ENCODE measurements at regions not wholly inside any gene's neighbourhood (a gene's known extent, or its start where the extent isn't known, plus 50 kb on each side); places are given as distances from the start of the nearest gene placed in this dataset.

DNA sequence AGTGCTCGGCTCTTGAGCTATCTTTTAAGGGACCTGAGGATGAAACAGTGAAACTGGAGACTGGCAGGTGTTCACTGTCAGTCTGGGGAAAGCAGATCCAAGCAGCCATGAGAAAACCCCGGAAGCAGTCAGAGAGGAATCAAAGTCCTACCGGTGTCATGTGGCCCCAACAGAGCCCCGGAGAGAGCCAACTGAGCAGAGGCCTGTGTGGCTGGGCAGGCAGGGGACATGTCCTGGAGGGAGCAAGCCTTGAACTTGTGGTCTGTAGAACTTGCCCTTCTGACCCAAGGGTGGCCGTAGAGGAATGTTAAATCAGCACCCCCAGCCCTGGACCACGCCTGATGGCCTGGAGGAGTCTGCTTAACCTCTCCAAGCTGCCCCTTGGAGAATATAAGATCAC is 113.7 kb upstream of the ZNF507 start:
- TF ChIP-seq, protein P1, sequence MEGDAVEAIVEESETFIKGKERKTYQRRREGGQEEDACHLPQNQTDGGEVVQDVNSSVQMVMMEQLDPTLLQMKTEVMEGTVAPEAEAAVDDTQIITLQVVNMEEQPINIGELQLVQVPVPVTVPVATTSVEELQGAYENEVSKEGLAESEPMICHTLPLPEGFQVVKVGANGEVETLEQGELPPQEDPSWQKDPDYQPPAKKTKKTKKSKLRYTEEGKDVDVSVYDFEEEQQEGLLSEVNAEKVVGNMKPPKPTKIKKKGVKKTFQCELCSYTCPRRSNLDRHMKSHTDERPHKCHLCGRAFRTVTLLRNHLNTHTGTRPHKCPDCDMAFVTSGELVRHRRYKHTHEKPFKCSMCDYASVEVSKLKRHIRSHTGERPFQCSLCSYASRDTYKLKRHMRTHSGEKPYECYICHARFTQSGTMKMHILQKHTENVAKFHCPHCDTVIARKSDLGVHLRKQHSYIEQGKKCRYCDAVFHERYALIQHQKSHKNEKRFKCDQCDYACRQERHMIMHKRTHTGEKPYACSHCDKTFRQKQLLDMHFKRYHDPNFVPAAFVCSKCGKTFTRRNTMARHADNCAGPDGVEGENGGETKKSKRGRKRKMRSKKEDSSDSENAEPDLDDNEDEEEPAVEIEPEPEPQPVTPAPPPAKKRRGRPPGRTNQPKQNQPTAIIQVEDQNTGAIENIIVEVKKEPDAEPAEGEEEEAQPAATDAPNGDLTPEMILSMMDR (IDR thresholded peaks at IDR 0.05; ENCODE audit: insufficient read depth, low read depth, low read length): no peak
- no peak overlapping the region for H3K4me3 ChIP-seq (ENCODE audit: low read depth, low read length)
- no peak for DNase-seq (ENCODE audit: low read depth)

DNA sequence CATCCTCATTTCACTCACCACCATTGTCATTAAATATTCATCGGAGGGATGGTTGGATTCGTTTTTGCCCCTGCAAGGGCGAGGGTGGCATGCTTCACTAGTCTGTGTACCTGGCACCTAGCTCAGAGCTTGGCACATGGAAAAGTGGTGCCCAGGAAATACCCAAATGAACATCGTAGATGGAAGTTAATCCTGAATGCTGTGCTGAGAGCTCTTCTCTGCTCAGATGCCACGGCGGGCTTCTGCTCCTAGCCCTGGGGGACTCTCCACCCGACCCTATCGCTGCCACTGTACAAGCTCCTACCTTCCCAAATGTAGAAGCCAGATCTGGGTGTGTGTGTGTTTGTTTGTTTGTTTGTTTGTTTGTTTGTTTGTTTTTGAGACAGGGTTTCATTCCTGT is 113.0 kb upstream of the ZNF507 start:
- H3K4me3 ChIP-seq (ENCODE audit: low read depth, low read length): no peak overlapping the region
- TF ChIP-seq, protein P1 (IDR thresholded peaks at IDR 0.05; ENCODE audit: insufficient read depth, low read depth, low read length): no peak
- no peak for DNase-seq (ENCODE audit: low read depth)

DNA sequence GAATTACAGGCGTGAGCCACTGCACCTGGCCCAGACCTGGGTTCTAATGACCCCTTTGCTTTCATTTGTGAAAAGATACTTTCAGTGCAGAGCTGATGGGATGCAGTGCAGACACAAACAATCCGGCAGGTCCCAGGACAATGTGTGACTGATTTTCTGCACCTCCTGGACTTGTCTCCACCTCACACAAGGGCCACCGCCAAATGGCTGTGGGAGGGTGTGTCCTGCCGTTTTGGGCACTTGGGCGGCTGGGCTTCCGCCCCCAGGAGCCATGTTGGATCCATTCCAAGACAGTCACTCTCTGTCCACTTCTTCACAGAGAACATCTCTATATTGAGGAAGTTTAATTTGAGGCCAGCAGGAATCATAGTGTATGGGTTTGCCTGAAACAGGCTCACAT is 112.3 kb upstream of the ZNF507 start:
- no peak for DNase-seq (ENCODE audit: low read depth)
- TF ChIP-seq, protein P1 (IDR thresholded peaks at IDR 0.05; ENCODE audit: insufficient read depth, low read depth, low read length): no peak

DNA sequence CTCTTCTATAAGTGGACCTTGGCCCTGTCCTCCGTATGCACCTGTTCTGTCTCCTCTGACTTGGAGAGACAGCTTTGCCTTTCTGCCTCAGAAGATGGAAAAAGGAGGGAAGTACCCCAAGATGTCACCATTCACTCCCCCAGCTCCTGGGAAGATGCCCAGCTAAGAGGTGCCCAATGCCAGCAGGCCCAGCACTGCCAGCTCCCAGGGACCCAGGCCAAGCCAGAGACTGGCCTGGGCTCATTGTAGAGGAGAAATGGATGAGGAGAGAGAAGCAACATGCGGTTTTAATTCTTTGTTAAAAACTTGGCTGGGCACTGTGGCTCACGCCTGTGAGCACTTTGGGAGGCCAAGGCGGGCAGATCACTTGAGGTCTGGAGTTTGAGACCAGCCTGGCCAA is 111.5 kb upstream of the ZNF507 start:
- no peak overlapping the region for H3K4me3 ChIP-seq (ENCODE audit: low read depth, low read length)
- DNase-seq (ENCODE audit: low read depth): no peak
- TF ChIP-seq, protein P1 (IDR thresholded peaks at IDR 0.05; ENCODE audit: insufficient read depth, low read depth, low read length): no peak

More for the DNA sequence above, 112.3 kb upstream of the ZNF507 start:
- H3K4me3 ChIP-seq (ENCODE audit: low read depth, low read length): no peak overlapping the region

DNA sequence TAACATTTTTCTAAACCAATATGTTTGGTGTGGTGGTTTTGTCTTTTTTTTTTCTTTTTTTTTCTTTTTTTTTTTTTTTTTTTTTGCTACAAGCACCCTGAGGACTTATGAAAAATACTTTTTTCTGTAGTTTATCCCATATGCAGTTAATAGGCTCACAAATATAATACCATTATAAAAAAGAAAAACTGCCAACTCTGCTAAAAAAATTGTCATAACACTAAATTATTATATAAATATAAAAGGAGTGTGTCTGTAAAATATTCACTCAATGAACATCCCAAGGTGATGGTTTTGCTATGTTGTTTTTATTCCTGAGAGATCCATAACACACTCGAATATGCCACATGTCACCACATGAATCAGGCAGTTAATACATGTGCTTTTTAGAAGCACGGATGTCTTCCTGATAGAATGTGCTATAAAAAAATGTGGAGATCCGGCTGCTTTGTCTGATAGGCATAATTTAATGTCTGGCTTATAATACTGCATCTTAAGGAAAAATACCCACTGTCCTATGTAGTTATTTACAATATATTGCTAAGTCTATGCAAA is 110.7 kb upstream of the ZNF507 start:
- TF ChIP-seq, protein P1 (IDR thresholded peaks at IDR 0.05; ENCODE audit: insufficient read depth, low read depth, low read length): no peak
- no peak for DNase-seq (ENCODE audit: low read depth)
- H3K4me3 ChIP-seq (ENCODE audit: low read depth, low read length): no peak overlapping the region

DNA sequence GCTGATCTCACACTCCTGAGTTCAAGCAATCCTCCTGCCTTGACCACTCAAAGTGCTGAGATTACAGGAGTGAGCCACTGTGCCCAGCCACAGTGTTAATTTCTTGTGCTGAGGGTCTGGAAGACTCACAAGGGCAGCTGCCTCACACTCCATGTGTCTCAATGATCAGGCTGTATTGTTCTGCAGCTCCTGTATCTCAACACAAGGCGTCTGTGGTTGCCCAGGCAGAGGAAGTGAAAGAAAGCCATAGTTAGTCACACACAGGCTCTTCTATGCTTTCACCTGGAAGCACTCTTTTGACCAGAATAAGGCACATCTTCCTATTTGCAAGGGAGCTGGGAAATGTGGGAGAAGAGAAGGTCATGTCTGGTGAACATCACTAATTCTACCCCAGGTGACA is 107.3 kb upstream of the ZNF507 start:
- TF ChIP-seq, protein P1 (IDR thresholded peaks at IDR 0.05; ENCODE audit: insufficient read depth, low read depth, low read length): no peak

DNA sequence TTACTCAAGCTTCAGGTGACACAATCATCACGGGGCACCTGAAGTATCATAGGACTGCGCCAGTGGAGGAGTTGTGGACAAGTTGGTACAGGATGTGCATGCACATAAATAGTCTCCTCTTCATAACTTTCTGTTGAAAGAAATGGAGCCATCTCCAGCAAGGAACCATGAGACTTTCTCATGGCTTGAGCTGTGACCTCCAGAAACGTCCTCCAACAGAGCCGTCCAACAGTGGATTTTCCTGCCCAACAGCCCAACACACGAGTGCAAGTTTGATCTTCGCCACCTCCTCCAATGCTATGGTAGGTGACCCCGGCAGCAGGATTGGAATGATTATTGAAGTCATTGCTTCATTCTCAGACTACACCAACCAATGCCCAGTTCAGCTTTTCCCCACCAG is 105.1 kb upstream of the ZNF507 start:
- DNase-seq (ENCODE audit: low read depth): no peak
- H3K4me3 ChIP-seq (ENCODE audit: low read depth, low read length): no peak overlapping the region
- TF ChIP-seq, protein P1 (IDR thresholded peaks at IDR 0.05; ENCODE audit: insufficient read depth, low read depth, low read length): no peak

More for the DNA sequence above, 107.3 kb upstream of the ZNF507 start:
- DNase-seq (ENCODE audit: low read depth): no peak
- H3K4me3 ChIP-seq (ENCODE audit: low read depth, low read length): no peak overlapping the region
